Cardiac muscle cell (in vitro differentiated cells and primary cell): ENCODE measurements at regions not wholly inside any gene's neighbourhood (a gene's known extent, or its start where the extent isn't known, plus 50 kb on each side); places are given as distances from the start of the nearest gene placed in this dataset.
A peak's percentile ranks its signal among the peaks of the same experiment; 100 is the strongest.

Source experiments
- DNase-seq, 2 donors: peaks; one replicate each; pipeline versions ENCODE4 v3.0.0 to v3.0.0-alpha.2; 2010 to 2017; ENCODE audit warnings: low read depth in 1 of 2, low spot score in 1 of 2
- H3K27ac ChIP-seq: fragments of 200-600 bp; sonication (generic); 2 replicates; pipeline ENCODE4 v1.5.1; 2016
- H3K27me3 ChIP-seq: fragments of 200-600 bp; sonication (generic); 2 replicates; pipeline ENCODE4 v1.6.0; 2016; ENCODE audit warnings: control low read depth
- H3K36me3 ChIP-seq: fragments of 200-600 bp; sonication (generic); 2 replicates; pipeline ENCODE4 v1.5.1; 2016; ENCODE audit warnings: control low read depth
- H3K4me1 ChIP-seq: fragments of 200-600 bp; sonication (generic); 2 replicates; pipeline ENCODE4 v1.8.1; 2017; ENCODE audit warnings: low read depth, mild to moderate bottlenecking, mixed run types
- H3K4me3 ChIP-seq: fragments of 200-600 bp; sonication (generic); 2 replicates; pipeline ENCODE4 v1.5.1; 2016; ENCODE audit warnings: mild to moderate bottlenecking
- H3K9me3 ChIP-seq: fragments of 200-600 bp; sonication (generic); 2 replicates; pipeline ENCODE4 v1.5.1; 2017; ENCODE audit warnings: low read depth, mild to moderate bottlenecking, control low read depth
- TF ChIP-seq, protein P1 (sequence below): IDR thresholded peaks from 2 replicates; pipeline ENCODE4 v1.5.1; 2012; ENCODE audit warnings: low read depth, mild to moderate bottlenecking, low read length

- TF ChIP-seq, protein P1, sequence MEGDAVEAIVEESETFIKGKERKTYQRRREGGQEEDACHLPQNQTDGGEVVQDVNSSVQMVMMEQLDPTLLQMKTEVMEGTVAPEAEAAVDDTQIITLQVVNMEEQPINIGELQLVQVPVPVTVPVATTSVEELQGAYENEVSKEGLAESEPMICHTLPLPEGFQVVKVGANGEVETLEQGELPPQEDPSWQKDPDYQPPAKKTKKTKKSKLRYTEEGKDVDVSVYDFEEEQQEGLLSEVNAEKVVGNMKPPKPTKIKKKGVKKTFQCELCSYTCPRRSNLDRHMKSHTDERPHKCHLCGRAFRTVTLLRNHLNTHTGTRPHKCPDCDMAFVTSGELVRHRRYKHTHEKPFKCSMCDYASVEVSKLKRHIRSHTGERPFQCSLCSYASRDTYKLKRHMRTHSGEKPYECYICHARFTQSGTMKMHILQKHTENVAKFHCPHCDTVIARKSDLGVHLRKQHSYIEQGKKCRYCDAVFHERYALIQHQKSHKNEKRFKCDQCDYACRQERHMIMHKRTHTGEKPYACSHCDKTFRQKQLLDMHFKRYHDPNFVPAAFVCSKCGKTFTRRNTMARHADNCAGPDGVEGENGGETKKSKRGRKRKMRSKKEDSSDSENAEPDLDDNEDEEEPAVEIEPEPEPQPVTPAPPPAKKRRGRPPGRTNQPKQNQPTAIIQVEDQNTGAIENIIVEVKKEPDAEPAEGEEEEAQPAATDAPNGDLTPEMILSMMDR: no peak
- Histone ChIP-seq H3K27me3 (no peaks in the 10 kb centered on the region), H3K4me1 (no peaks in the 10 kb centered on the region), H3K4me3 (no peak overlapping the region), H3K9me3 (no peaks in the 10 kb centered on the region), H3K36me3 (no peaks in the 10 kb centered on the region), H3K27ac (no peak overlapping the region)
- DNase-seq: no peak
These were observed 140.4 kb downstream of the MTX2 start for GRCh38 chr2:176409671-176410070.

DNA sequence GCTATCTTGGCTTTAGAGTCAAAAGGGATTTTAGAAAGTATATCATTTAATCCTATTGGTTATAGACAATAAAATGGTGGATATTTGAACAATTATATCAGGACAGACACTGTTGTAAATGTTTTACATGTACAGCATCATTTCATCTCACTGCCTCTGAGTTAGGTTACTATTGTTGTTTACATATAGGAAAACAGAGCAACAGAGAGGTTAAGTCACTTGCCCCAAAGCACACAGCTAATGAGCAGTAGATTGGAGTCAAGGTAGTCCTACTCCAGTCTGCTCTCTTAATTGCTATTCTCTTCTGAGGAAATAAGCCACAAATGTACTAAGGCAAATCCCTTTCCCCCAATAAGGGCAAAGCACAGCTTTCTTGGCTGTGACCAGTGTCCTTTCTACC is 142.9 kb downstream of the MTX2 start:
- H3K36me3 ChIP-seq: no peaks in the 10 kb centered on the region
- DNase-seq: no peak
- no peaks in the 10 kb centered on the region for H3K4me1 ChIP-seq
- no peak overlapping the region for H3K27ac ChIP-seq
- H3K9me3 ChIP-seq: no peaks in the 10 kb centered on the region
- TF ChIP-seq, protein P1: no peak
- no peaks in the 10 kb centered on the region for H3K27me3 ChIP-seq
- H3K4me3 ChIP-seq: no peak overlapping the region

DNA sequence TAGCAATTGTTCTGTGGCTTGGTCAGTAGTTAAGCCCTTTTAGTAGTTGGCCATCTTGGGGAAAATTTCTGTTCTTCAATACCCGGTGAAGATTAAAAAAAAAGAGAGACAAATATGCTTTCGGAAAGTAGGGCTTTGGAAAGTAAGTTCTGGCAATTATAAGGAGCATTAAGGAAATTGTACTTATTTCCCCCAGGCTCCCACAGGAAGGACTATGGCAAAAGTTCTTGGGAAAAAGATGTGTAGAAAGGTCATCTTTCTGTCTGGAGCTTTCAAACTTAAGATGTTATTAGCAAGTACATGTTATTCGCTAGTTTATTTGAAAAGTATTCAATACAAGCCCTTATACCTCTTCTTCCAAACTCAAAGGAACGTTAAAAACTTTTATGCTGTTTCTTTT is 144.5 kb downstream of the MTX2 start:
- Histone ChIP-seq H3K4me3 (no peak overlapping the region), H3K4me1 (no peaks in the 10 kb centered on the region), H3K27ac (no peak overlapping the region), H3K36me3 (no peaks in the 10 kb centered on the region), H3K9me3 (no peaks in the 10 kb centered on the region), H3K27me3 (no peaks in the 10 kb centered on the region)
- TF ChIP-seq, protein P1: no peak
- no peak for DNase-seq

DNA sequence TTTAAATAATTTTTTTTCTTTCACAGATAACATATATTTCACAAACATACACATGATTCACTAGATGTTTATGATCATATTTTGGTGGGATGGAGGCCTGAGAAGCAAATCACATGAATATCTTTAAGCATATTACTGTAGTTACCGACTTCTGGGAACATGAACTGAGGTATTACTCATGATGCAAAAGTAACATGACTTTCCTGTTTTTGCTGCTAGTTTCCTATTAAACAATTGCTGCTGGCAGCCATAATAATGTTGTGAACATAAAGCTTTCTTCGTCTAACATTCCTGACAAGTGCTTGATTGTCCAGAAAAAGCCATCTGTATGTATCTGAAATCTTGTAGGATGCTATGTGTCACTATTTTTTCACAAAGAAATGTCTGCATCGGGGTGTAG is 145.4 kb downstream of the MTX2 start:
- Histone ChIP-seq H3K36me3 (no peaks in the 10 kb centered on the region), H3K9me3 (no peaks in the 10 kb centered on the region), H3K27me3 (no peaks in the 10 kb centered on the region), H3K4me1 (no peaks in the 10 kb centered on the region), H3K4me3 (no peak overlapping the region), H3K27ac (no peak overlapping the region)
- peak in 1 of 2 donors; percentile 7 for DNase-seq
- TF ChIP-seq, protein P1: no peak

GRCh38 chr2:176415174-176415895 is 146.1 kb downstream of the MTX2 start:
- H3K4me1 ChIP-seq: no peaks in the 10 kb centered on the region
- TF ChIP-seq, protein P1: no peak
- H3K27me3 ChIP-seq: no peaks in the 10 kb centered on the region
- no peak overlapping the region for H3K27ac ChIP-seq
- H3K36me3 ChIP-seq: no peaks in the 10 kb centered on the region
- no peaks in the 10 kb centered on the region for H3K9me3 ChIP-seq
- no peak overlapping the region for H3K4me3 ChIP-seq
- DNase-seq: no peak
